Thoracic aorta (tissue), 2 donors: ENCODE measurements at regions not wholly inside any gene's neighbourhood (a gene's known extent, or its start where the extent isn't known, plus 50 kb on each side); places are given as distances from the start of the nearest gene placed in this dataset.

Experiments
- ATAC-seq: fragments of 150-250 bp; one replicate; pipeline ENCODE4 v1.8.0; 2017; ENCODE audit warnings: low read depth; ENCODE audit not compliant: insufficient number of reproducible peaks, low FRiP score
- DNase-seq: peaks from one replicate; pipeline ENCODE4 v3.0.0-alpha.2; 2020; ENCODE audit warnings: low spot score
- H3K27ac ChIP-seq, 2 donors: fragments of 200-600 bp; sonication (generic); 1 replicate in 1 of 2; 2 replicates in 1 of 2; pipeline ENCODE4 v1.5.1; 2016; ENCODE audit warnings: mild to moderate bottlenecking in 2 of 2, moderate library complexity in 2 of 2
- H3K27me3 ChIP-seq: fragments of 200-600 bp; sonication (generic); replicated peaks from 2 replicates; pipeline ENCODE4 v1.6.0; 2016; ENCODE audit warnings: mild to moderate bottlenecking; ENCODE audit not compliant: insufficient read depth
- H3K36me3 ChIP-seq: fragments of 200-600 bp; sonication (generic); one replicate; pipeline ENCODE4 v1.5.1; 2016
- H3K4me1 ChIP-seq, 2 donors: fragments of 200-600 bp; sonication (generic); 1 replicate in 1 of 2; 2 replicates in 1 of 2; pipeline versions ENCODE4 v1.5.1 to v1.6.0; 2016; ENCODE audit warnings: low read depth in 2 of 2, mild to moderate bottlenecking in 1 of 2; ENCODE audit not compliant: control insufficient read depth in 1 of 2
- H3K4me3 ChIP-seq: fragments of 200-600 bp; sonication (generic); 2 replicates; pipeline ENCODE4 v1.5.1; 2016; ENCODE audit warnings: mild to moderate bottlenecking
- H3K9me3 ChIP-seq: fragments of 200-600 bp; sonication (generic); 2 replicates; pipeline ENCODE4 v1.5.1; 2016
- TF ChIP-seq, protein P1 (sequence below): fragments of 200-600 bp; sonication (generic); IDR thresholded peaks from one replicate; pipeline ENCODE4 v1.5.1; 2019; ENCODE audit warnings: antibody characterized with exemption

DNA sequence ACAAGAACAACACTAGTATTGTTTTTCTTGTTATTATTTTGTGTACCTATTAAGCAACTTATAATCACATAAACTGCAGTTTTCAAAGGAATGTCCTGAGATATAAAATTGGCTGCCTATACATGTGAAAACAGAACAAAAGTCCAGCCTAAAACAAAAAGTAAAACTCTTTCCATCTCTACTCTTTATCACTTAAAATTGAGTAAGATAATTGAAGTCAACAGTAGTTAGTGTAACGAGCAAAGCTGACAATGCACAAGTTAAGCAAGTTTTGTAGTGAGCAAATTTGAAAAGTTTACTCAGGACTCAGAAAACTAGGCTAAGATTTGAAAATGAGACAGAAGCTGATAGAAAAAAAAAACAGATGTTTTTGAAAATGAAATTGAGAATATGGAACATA lies 941.4 kb upstream of the MAN1A1 start:
- DNase-seq = no peak
- ATAC-seq = no peak
- H3K4me1 ChIP-seq = no peaks in the 10 kb centered on the region

GRCh38 chr6:120282005-120282404 lies 932.4 kb upstream of the MAN1A1 start:
- Histone ChIP-seq H3K9me3 (no peaks in the 10 kb centered on the region), H3K36me3 (no peaks in the 10 kb centered on the region), H3K27me3 (no peaks in the 10 kb centered on the region), H3K4me3 (no peak overlapping the region), H3K4me1 (no peaks in the 10 kb centered on the region), H3K27ac (no peak overlapping the region)
- DNase-seq (no peak), ATAC-seq (no peak)
- TF ChIP-seq, protein P1, sequence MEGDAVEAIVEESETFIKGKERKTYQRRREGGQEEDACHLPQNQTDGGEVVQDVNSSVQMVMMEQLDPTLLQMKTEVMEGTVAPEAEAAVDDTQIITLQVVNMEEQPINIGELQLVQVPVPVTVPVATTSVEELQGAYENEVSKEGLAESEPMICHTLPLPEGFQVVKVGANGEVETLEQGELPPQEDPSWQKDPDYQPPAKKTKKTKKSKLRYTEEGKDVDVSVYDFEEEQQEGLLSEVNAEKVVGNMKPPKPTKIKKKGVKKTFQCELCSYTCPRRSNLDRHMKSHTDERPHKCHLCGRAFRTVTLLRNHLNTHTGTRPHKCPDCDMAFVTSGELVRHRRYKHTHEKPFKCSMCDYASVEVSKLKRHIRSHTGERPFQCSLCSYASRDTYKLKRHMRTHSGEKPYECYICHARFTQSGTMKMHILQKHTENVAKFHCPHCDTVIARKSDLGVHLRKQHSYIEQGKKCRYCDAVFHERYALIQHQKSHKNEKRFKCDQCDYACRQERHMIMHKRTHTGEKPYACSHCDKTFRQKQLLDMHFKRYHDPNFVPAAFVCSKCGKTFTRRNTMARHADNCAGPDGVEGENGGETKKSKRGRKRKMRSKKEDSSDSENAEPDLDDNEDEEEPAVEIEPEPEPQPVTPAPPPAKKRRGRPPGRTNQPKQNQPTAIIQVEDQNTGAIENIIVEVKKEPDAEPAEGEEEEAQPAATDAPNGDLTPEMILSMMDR = no peak

More for the DNA sequence above, 941.4 kb upstream of the MAN1A1 start:
- H3K27ac ChIP-seq = no peak overlapping the region
- TF ChIP-seq, protein P1 = no peak
- no peaks in the 10 kb centered on the region for H3K36me3 ChIP-seq
- no peak overlapping the region for H3K4me3 ChIP-seq
- H3K9me3 ChIP-seq = no peaks in the 10 kb centered on the region
- H3K27me3 ChIP-seq = no peaks in the 10 kb centered on the region

GRCh38 chr6:120279466-120280167 lies 930.1 kb upstream of the MAN1A1 start:
- Histone ChIP-seq H3K4me3 (no peak overlapping the region), H3K9me3 (no peaks in the 10 kb centered on the region), H3K4me1 (no peaks in the 10 kb centered on the region), H3K27ac (no peak overlapping the region), H3K27me3 (no peaks in the 10 kb centered on the region), H3K36me3 (no peaks in the 10 kb centered on the region)
- TF ChIP-seq, protein P1 = no peak
- DNase-seq = no peak
- ATAC-seq = no peak

- Histone ChIP-seq H3K4me1 (no peaks in the 10 kb centered on the region), H3K27me3 (no peaks in the 10 kb centered on the region), H3K4me3 (no peak overlapping the region), H3K27ac (no peak overlapping the region), H3K9me3 (no peaks in the 10 kb centered on the region), H3K36me3 (no peaks in the 10 kb centered on the region)
- DNase-seq = no peak
- TF ChIP-seq, protein P1 = no peak
- no peak for ATAC-seq
Observed at GRCh38 chr6:120278689-120279396, 929.3 kb upstream of the MAN1A1 start.

DNA sequence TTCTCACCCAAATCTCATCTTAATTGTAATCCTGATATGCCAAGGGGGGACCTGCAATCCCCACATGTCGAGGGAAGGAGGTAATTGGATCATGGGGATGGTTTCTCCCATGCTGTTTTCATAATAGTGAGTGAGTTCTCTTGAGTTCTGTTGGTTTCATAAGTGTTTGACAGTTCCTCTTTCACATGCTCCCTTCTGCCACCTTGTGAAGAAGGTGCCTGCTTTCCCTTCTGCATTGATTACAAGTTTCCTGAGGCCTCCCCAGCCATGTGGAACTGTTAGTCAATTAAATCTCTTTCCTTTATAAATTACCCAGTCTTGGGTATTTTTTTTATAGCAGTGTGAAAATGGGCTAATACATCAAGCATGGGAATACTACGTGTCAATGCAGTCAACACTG lies 925.0 kb upstream of the MAN1A1 start:
- Histone ChIP-seq H3K36me3 (no peaks in the 10 kb centered on the region), H3K4me1 (no peaks in the 10 kb centered on the region), H3K27me3 (no peaks in the 10 kb centered on the region), H3K27ac (no peak overlapping the region), H3K4me3 (no peak overlapping the region), H3K9me3 (no peaks in the 10 kb centered on the region)
- DNase-seq = no peak
- ATAC-seq = no peak
- TF ChIP-seq, protein P1 = no peak
